ENCODE measurements at regions not wholly inside any gene's neighbourhood (a gene's known extent, or its start where the extent isn't known, plus 50 kb on each side); places are given as distances from the start of the nearest gene placed in this dataset.

DNA sequence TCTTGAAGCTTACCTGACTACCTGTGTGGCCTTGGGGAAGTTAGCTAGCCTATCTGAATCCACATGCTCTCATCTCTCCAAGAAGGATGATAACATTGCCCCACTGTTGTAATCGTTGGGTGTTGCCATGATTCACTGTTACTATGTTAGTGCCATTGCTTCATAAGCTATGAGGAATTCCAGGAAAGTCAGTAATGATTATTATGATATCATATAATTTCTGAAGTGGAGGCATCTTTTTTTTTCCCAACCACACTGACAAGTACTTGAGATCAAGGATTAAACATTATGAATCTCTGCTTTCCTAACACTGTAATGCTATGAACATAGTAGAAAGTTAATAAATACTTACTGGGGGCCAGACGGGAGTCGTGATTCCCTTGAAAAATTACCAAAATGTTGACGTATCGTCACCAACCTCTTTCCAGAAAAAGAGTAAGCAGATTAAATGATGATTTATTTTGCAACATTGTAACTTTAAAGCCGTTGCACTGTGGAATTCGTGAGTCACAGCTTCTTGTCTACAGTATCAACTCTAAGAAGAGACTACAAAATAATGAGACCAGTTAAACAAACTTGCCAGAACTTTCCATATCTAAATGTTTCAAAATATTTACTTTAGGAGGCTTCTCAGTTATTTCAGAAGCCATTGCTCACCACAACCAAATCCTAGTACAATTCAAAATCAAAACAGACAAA, 459.9 kb downstream of the PIK3C3 start:
- Histone ChIP-seq H3K36me3 (ENCODE audit: control insufficient read depth, insufficient read depth, low read length) (no peaks in the 10 kb centered on the region), H3K9me3 (replicated peaks; ENCODE audit: control insufficient read depth, insufficient read depth, low read depth, low read length) (no peaks in the 10 kb centered on the region), H3K9me1 (ENCODE audit: control insufficient read depth, insufficient read depth, low read length) (no peaks in the 10 kb centered on the region), H3K27me3 (ENCODE audit: control insufficient read depth in 2 of 2, insufficient read depth in 2 of 2, low read length in 2 of 2) (no peaks in the 10 kb centered on the region), H3K4me3 (no peak overlapping the region), H3K9ac (ENCODE audit: insufficient read depth in 1 of 2, low read depth in 2 of 2, low read length in 2 of 2) (no peak overlapping the region), H3K4me2 (ENCODE audit: insufficient read depth, low read length) (no peak overlapping the region), H3K4me1 (replicated peaks in 1 of 2; ENCODE audit: control insufficient read depth in 2 of 2, insufficient read depth in 2 of 2, low read length in 2 of 2) (no peaks in the 10 kb centered on the region), H3K27ac (ENCODE audit: extremely low read depth, low read depth, low read length) (no peak overlapping the region), H3K79me2 (ENCODE audit: control insufficient read depth, insufficient read depth, low read length) (no peaks in the 10 kb centered on the region), H4K20me1 (replicated peaks; ENCODE audit: control insufficient read depth, insufficient read depth, low read length) (no peaks in the 10 kb centered on the region), H2AFZ (ENCODE audit: low read depth, low read length) (no peak overlapping the region)
- FAIRE-seq (no peak), DNase-seq (ENCODE audit: extremely low read depth in 1 of 4, low spot score in 3 of 4) (no peak), ATAC-seq (no peak)
- WGBS (ENCODE audit: insufficient coverage, low coverage, missing lambda C conversion rate), result 0% methylated on average over 6 of the region's 7 CpGs
- no TSS peak for BruUV-seq (replicated peaks)
- ChIA-PET CTCF (ENCODE audit: low intra/inter-chr PET ratio) (no interaction called here), POLR2A (no interaction called here)
- intact Hi-C loops (cut with micrococcal nuclease) (no loop called here), in situ Hi-C loops (cut with MboI) (no loop called here)
- TF ChIP-seq, protein P1, sequence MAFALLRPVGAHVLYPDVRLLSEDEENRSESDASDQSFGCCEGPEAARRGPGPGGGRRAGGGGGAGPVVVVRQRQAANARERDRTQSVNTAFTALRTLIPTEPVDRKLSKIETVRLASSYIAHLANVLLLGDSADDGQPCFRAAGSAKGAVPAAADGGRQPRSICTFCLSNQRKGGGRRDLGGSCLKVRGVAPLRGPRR (CRISPR knock-in tag; IDR thresholded peaks at IDR 0.05), result no peak
- TF ChIP-seq, protein P2, sequence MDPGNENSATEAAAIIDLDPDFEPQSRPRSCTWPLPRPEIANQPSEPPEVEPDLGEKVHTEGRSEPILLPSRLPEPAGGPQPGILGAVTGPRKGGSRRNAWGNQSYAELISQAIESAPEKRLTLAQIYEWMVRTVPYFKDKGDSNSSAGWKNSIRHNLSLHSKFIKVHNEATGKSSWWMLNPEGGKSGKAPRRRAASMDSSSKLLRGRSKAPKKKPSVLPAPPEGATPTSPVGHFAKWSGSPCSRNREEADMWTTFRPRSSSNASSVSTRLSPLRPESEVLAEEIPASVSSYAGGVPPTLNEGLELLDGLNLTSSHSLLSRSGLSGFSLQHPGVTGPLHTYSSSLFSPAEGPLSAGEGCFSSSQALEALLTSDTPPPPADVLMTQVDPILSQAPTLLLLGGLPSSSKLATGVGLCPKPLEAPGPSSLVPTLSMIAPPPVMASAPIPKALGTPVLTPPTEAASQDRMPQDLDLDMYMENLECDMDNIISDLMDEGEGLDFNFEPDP (CRISPR knock-in tag; IDR thresholded peaks at IDR 0.05), result no peak

DNA sequence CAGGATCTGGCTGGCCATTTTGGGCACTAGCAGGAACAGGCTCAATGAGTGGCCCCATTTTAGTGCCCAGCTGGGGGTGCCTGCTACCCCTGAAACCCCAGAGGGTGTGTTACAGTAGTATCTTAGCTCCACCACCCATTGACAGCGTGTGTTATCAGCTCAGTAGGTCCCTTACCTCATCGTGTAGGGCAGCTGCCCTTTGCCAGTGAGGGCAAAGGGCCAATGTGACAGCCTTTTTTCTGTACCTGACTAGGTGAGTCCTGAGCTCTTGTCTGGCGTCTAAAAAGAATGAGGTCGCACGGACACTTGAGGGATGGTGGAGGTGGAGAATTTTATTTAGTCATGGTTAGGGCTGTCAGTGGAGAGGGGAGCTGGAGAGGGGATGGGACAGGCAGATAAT, 462.2 kb downstream of the PIK3C3 start:
- H3K36me3 ChIP-seq (ENCODE audit: control insufficient read depth, insufficient read depth, low read length), result no peaks in the 10 kb centered on the region
- no peaks in the 10 kb centered on the region for H3K4me1 ChIP-seq (replicated peaks in 1 of 2; ENCODE audit: control insufficient read depth in 2 of 2, insufficient read depth in 2 of 2, low read length in 2 of 2)
- no peak overlapping the region for H3K9ac ChIP-seq (ENCODE audit: insufficient read depth in 1 of 2, low read depth in 2 of 2, low read length in 2 of 2)
- no peaks in the 10 kb centered on the region for H4K20me1 ChIP-seq (replicated peaks; ENCODE audit: control insufficient read depth, insufficient read depth, low read length)
- in situ Hi-C loops (cut with MboI) (no loop called here), intact Hi-C loops (cut with micrococcal nuclease) (no loop called here)
- ATAC-seq (no peak), FAIRE-seq (no peak), DNase-seq (ENCODE audit: extremely low read depth in 1 of 4, low spot score in 3 of 4) (no peak)
- ChIA-PET POLR2A (no interaction called here), CTCF (ENCODE audit: low intra/inter-chr PET ratio) (no interaction called here)
- no TSS peak for BruUV-seq (replicated peaks)
- no peak overlapping the region for H2AFZ ChIP-seq (ENCODE audit: low read depth, low read length)
- H3K9me1 ChIP-seq (ENCODE audit: control insufficient read depth, insufficient read depth, low read length), result no peaks in the 10 kb centered on the region
- H3K4me2 ChIP-seq (ENCODE audit: insufficient read depth, low read length), result no peak overlapping the region
- H3K27ac ChIP-seq (ENCODE audit: extremely low read depth, low read depth, low read length), result no peak overlapping the region
- H3K27me3 ChIP-seq (ENCODE audit: control insufficient read depth in 2 of 2, insufficient read depth in 2 of 2, low read length in 2 of 2), result no peaks in the 10 kb centered on the region
- H3K79me2 ChIP-seq (ENCODE audit: control insufficient read depth, insufficient read depth, low read length), result no peaks in the 10 kb centered on the region
- no peaks in the 10 kb centered on the region for H3K9me3 ChIP-seq (replicated peaks; ENCODE audit: control insufficient read depth, insufficient read depth, low read depth, low read length)
- H3K4me3 ChIP-seq, result no peak overlapping the region
- 0% methylated on average over 2 of the region's 5 CpGs for WGBS (ENCODE audit: insufficient coverage, low coverage, missing lambda C conversion rate)
- TF ChIP-seq SNRNP70 (optimal IDR thresholded peaks at IDR 0.05; ENCODE audit: low read depth, low read length), result no peak
- TF ChIP-seq, protein P3, sequence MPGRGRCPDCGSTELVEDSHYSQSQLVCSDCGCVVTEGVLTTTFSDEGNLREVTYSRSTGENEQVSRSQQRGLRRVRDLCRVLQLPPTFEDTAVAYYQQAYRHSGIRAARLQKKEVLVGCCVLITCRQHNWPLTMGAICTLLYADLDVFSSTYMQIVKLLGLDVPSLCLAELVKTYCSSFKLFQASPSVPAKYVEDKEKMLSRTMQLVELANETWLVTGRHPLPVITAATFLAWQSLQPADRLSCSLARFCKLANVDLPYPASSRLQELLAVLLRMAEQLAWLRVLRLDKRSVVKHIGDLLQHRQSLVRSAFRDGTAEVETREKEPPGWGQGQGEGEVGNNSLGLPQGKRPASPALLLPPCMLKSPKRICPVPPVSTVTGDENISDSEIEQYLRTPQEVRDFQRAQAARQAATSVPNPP (IDR thresholded peaks at IDR 0.05; ENCODE audit: borderline replicate concordance, insufficient read depth, insufficient read length), result no peak
- TF ChIP-seq SMAD2 (IDR thresholded peaks at IDR 0.05; ENCODE audit: low read depth, low read length), result no peak
- TF ChIP-seq, protein P4, sequence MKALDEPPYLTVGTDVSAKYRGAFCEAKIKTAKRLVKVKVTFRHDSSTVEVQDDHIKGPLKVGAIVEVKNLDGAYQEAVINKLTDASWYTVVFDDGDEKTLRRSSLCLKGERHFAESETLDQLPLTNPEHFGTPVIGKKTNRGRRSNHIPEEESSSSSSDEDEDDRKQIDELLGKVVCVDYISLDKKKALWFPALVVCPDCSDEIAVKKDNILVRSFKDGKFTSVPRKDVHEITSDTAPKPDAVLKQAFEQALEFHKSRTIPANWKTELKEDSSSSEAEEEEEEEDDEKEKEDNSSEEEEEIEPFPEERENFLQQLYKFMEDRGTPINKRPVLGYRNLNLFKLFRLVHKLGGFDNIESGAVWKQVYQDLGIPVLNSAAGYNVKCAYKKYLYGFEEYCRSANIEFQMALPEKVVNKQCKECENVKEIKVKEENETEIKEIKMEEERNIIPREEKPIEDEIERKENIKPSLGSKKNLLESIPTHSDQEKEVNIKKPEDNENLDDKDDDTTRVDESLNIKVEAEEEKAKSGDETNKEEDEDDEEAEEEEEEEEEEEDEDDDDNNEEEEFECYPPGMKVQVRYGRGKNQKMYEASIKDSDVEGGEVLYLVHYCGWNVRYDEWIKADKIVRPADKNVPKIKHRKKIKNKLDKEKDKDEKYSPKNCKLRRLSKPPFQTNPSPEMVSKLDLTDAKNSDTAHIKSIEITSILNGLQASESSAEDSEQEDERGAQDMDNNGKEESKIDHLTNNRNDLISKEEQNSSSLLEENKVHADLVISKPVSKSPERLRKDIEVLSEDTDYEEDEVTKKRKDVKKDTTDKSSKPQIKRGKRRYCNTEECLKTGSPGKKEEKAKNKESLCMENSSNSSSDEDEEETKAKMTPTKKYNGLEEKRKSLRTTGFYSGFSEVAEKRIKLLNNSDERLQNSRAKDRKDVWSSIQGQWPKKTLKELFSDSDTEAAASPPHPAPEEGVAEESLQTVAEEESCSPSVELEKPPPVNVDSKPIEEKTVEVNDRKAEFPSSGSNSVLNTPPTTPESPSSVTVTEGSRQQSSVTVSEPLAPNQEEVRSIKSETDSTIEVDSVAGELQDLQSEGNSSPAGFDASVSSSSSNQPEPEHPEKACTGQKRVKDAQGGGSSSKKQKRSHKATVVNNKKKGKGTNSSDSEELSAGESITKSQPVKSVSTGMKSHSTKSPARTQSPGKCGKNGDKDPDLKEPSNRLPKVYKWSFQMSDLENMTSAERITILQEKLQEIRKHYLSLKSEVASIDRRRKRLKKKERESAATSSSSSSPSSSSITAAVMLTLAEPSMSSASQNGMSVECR (CRISPR knock-in tag; IDR thresholded peaks at IDR 0.05), result no peak
